ENCODE measurements at regions not wholly inside any gene's neighbourhood (a gene's known extent, or its start where the extent isn't known, plus 50 kb on each side); places are given as distances from the start of the nearest gene placed in this dataset.
A peak's percentile ranks its signal among the peaks of the same experiment; 100 is the strongest.

DNA sequence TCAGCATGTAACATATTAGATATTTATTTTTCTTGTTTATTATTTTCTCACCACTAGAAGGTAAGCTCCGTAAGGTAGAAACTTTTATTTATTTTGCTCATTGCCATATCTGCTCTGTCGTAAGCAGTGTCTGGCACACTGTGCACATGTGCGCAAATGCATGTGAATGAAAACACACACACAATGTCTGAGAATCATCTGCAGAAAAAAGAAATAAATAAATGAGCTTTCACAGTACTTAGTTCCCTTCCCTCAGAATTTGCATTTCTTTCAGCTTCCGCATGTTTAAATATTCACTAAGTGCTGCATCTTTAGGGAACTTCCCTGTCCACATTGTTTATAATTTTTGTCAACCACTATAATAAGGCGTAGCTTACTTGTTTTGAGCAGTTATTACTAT is 963.0 kb upstream of the PABPC4L start:
- H3K27ac ChIP-seq (ENCODE audit: low read depth) = no peak overlapping the region
- H3K36me3 Mint-ChIP-seq (ENCODE audit: low read depth) = peaks cover 8% of the 10 kb centered on the region; the same call in 2 of the 3 replicates
- DNase-seq (ENCODE audit: low spot score) (no peak), ATAC-seq (no peak)
- no peak overlapping the region for H3K4me3 Mint-ChIP-seq
- peaks cover 7% of the 10 kb centered on the region for H3K9me3 Mint-ChIP-seq
- no peak overlapping the region for H3K27ac Mint-ChIP-seq
- H3K4me1 ChIP-seq (ENCODE audit: insufficient read depth) = peaks cover 15% of the 10 kb centered on the region
- no peak overlapping the region for H3K4me2 ChIP-seq
- H3K4me1 Mint-ChIP-seq = peaks cover 16% of the 10 kb centered on the region
- H3K9me2 ChIP-seq (ENCODE audit: insufficient read depth) = no peaks in the 10 kb centered on the region
- H2AFZ ChIP-seq = peak overlapping the region; percentile 34; the same call in 1 of the 2 replicates
- no peaks in the 10 kb centered on the region for H3K36me3 ChIP-seq (ENCODE audit: insufficient read depth)
- H3K4me3 ChIP-seq = no peak overlapping the region
- H4K20me1 ChIP-seq (replicated peaks; ENCODE audit: insufficient read depth) = no peaks in the 10 kb centered on the region
- no peaks in the 10 kb centered on the region for H3K79me2 ChIP-seq (replicated peaks; ENCODE audit: insufficient read depth)
- no peaks in the 10 kb centered on the region for H3K27me3 ChIP-seq (ENCODE audit: insufficient read depth)
- H3F3A ChIP-seq (replicated peaks; ENCODE audit: low read depth) = no peaks in the 10 kb centered on the region
- H3K27me3 Mint-ChIP-seq (ENCODE audit: insufficient read depth, low read depth, poor library complexity) = peaks cover 3% of the 10 kb centered on the region
- TF ChIP-seq, protein P1, sequence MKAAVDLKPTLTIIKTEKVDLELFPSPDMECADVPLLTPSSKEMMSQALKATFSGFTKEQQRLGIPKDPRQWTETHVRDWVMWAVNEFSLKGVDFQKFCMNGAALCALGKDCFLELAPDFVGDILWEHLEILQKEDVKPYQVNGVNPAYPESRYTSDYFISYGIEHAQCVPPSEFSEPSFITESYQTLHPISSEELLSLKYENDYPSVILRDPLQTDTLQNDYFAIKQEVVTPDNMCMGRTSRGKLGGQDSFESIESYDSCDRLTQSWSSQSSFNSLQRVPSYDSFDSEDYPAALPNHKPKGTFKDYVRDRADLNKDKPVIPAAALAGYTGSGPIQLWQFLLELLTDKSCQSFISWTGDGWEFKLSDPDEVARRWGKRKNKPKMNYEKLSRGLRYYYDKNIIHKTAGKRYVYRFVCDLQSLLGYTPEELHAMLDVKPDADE (IDR thresholded peaks at IDR 0.05) = no peak
- TF ChIP-seq STAT1 (IDR thresholded peaks at IDR 0.05; ENCODE audit: unreplicated experiment) (no peak), JUNB (IDR thresholded peaks at IDR 0.05; ENCODE audit: unreplicated experiment) (no peak), ZNF331 (CRISPR knock-in tag; IDR thresholded peaks at IDR 0.05; ENCODE audit: low read depth) (no peak), ZNF114 (CRISPR knock-in tag; IDR thresholded peaks at IDR 0.05) (no peak), CREB1 (CRISPR knock-in tag; IDR thresholded peaks at IDR 0.05; ENCODE audit: low read depth) (no peak), EZH2 (IDR thresholded peaks at IDR 0.05; ENCODE audit: low read depth, unreplicated experiment) (no peak), POLR2AphosphoS5 (IDR thresholded peaks at IDR 0.05; ENCODE audit: low read depth) (no peak), NANOG (IDR thresholded peaks at IDR 0.05; ENCODE audit: borderline replicate concordance) (no peak)
- TF ChIP-seq, protein P2, sequence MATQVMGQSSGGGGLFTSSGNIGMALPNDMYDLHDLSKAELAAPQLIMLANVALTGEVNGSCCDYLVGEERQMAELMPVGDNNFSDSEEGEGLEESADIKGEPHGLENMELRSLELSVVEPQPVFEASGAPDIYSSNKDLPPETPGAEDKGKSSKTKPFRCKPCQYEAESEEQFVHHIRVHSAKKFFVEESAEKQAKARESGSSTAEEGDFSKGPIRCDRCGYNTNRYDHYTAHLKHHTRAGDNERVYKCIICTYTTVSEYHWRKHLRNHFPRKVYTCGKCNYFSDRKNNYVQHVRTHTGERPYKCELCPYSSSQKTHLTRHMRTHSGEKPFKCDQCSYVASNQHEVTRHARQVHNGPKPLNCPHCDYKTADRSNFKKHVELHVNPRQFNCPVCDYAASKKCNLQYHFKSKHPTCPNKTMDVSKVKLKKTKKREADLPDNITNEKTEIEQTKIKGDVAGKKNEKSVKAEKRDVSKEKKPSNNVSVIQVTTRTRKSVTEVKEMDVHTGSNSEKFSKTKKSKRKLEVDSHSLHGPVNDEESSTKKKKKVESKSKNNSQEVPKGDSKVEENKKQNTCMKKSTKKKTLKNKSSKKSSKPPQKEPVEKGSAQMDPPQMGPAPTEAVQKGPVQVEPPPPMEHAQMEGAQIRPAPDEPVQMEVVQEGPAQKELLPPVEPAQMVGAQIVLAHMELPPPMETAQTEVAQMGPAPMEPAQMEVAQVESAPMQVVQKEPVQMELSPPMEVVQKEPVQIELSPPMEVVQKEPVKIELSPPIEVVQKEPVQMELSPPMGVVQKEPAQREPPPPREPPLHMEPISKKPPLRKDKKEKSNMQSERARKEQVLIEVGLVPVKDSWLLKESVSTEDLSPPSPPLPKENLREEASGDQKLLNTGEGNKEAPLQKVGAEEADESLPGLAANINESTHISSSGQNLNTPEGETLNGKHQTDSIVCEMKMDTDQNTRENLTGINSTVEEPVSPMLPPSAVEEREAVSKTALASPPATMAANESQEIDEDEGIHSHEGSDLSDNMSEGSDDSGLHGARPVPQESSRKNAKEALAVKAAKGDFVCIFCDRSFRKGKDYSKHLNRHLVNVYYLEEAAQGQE (IDR thresholded peaks at IDR 0.05; ENCODE audit: unreplicated experiment) = no peak
- TF ChIP-seq, protein P3, sequence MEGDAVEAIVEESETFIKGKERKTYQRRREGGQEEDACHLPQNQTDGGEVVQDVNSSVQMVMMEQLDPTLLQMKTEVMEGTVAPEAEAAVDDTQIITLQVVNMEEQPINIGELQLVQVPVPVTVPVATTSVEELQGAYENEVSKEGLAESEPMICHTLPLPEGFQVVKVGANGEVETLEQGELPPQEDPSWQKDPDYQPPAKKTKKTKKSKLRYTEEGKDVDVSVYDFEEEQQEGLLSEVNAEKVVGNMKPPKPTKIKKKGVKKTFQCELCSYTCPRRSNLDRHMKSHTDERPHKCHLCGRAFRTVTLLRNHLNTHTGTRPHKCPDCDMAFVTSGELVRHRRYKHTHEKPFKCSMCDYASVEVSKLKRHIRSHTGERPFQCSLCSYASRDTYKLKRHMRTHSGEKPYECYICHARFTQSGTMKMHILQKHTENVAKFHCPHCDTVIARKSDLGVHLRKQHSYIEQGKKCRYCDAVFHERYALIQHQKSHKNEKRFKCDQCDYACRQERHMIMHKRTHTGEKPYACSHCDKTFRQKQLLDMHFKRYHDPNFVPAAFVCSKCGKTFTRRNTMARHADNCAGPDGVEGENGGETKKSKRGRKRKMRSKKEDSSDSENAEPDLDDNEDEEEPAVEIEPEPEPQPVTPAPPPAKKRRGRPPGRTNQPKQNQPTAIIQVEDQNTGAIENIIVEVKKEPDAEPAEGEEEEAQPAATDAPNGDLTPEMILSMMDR (conservative IDR thresholded peaks at IDR 0.05; ENCODE audit: low read depth in 2 of 2) = no peak
